ENCODE measurements at regions not wholly inside any gene's neighbourhood (a gene's known extent, or its start where the extent isn't known, plus 50 kb on each side); places are given as distances from the start of the nearest gene placed in this dataset.

DNA sequence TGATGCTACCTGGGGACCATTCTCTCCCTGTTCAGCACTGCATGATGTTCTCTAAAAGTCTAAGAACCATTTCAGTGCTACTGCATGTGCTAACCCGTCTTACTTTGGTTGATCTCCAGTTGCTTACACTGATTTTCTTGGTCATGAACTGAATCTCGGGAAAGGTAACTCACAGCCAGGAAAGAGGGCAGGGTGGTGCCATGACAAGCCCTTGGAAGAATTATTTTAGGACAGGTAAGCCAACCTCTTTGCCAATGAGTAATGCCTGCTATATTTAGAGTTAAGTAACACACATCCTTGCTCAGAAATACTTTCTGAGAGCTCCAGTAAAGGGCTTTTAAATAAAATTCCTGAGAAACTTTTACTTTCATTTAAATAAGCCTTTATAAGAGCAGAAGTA is 126.7 kb downstream of the ARL4A start:
- TF ChIP-seq, protein P1, sequence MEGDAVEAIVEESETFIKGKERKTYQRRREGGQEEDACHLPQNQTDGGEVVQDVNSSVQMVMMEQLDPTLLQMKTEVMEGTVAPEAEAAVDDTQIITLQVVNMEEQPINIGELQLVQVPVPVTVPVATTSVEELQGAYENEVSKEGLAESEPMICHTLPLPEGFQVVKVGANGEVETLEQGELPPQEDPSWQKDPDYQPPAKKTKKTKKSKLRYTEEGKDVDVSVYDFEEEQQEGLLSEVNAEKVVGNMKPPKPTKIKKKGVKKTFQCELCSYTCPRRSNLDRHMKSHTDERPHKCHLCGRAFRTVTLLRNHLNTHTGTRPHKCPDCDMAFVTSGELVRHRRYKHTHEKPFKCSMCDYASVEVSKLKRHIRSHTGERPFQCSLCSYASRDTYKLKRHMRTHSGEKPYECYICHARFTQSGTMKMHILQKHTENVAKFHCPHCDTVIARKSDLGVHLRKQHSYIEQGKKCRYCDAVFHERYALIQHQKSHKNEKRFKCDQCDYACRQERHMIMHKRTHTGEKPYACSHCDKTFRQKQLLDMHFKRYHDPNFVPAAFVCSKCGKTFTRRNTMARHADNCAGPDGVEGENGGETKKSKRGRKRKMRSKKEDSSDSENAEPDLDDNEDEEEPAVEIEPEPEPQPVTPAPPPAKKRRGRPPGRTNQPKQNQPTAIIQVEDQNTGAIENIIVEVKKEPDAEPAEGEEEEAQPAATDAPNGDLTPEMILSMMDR (IDR thresholded peaks at IDR 0.05), result no peak
- TF ChIP-seq POLR2AphosphoS5 (IDR thresholded peaks at IDR 0.05), result no peak

Measured in stomach (tissue), 4 donors.